ENCODE measurements at regions not wholly inside any gene's neighbourhood (a gene's known extent, or its start where the extent isn't known, plus 50 kb on each side); places are given as distances from the start of the nearest gene placed in this dataset.

- TF ChIP-seq, protein P1, sequence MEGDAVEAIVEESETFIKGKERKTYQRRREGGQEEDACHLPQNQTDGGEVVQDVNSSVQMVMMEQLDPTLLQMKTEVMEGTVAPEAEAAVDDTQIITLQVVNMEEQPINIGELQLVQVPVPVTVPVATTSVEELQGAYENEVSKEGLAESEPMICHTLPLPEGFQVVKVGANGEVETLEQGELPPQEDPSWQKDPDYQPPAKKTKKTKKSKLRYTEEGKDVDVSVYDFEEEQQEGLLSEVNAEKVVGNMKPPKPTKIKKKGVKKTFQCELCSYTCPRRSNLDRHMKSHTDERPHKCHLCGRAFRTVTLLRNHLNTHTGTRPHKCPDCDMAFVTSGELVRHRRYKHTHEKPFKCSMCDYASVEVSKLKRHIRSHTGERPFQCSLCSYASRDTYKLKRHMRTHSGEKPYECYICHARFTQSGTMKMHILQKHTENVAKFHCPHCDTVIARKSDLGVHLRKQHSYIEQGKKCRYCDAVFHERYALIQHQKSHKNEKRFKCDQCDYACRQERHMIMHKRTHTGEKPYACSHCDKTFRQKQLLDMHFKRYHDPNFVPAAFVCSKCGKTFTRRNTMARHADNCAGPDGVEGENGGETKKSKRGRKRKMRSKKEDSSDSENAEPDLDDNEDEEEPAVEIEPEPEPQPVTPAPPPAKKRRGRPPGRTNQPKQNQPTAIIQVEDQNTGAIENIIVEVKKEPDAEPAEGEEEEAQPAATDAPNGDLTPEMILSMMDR (conservative IDR thresholded peaks at IDR 0.05 in 1 of 2, IDR thresholded peaks at IDR 0.05 in 1 of 2; ENCODE audit: extremely low read depth in 1 of 2, insufficient read depth in 1 of 2, low read depth in 1 of 2, low read length in 2 of 2), result no peak
- no peak for TF ChIP-seq EZH2 (IDR thresholded peaks at IDR 0.05; ENCODE audit: borderline replicate concordance, low read length)
Measured at GRCh38 chr10:44203535-44203934, 181.4 kb downstream of the CXCL12 start.
